HepG2 (cell line): ENCODE measurements at regions not wholly inside any gene's neighbourhood (a gene's known extent, or its start where the extent isn't known, plus 50 kb on each side); places are given as distances from the start of the nearest gene placed in this dataset.

Experiments used
- ATAC-seq: fragments of 200-7000 bp; cut with Tn5 transposase; 3 replicates; pipeline ENCODE4 v1.9.1; 2020; ENCODE audit warnings: mild to moderate bottlenecking, moderate library complexity
- BruUV-seq: library from RNA; stranded (reverse); fragments of 400-500 nt; replicated peaks from 2 replicates; lab custom pipeline; 2021; lab: Mats Ljungman, UMichigan
- CTCF ChIA-PET: fragments of 300-600 bp; formaldehyde crosslinking; extraction: SDS; loops from one replicate; lab custom pipeline; 2021; ENCODE audit warnings: low total read pairs, inconsistent platforms, low intra/inter-chr PET ratio; lab: Yijun Ruan, JAX
- POLR2A ChIA-PET: fragments of 350-600 bp; sonication (Branson Sonifier 250); formaldehyde crosslinking; loops from one replicate; lab custom pipeline; 2020; ENCODE audit warnings: antibody characterized with exemption, inconsistent platforms; lab: Yijun Ruan, JAX
- DNase-seq: peaks from one replicate; pipeline ENCODE4 v3.0.0-alpha.2; 2015; ENCODE audit warnings: low spot score
- FAIRE-seq: peaks from 3 replicates; lab custom pipeline; 2011; peaks lifted over from hg19 to GRCh38; lab: Jason Lieb, UNC
- H2AFZ ChIP-seq: one replicate; pipeline ENCODE4 v1.6.1; 2011; ENCODE audit warnings: low read length, inconsistent platforms
- H3K27ac ChIP-seq: fragments of 300-600 bp; 3 replicates; pipeline ENCODE4 v1.8.0; 2011; ENCODE audit warnings: mixed run types, mild to moderate bottlenecking, mixed read lengths, low read length, inconsistent platforms; ENCODE audit not compliant: insufficient read depth; ENCODE audit errors: extremely low read length
- H3K27me3 ChIP-seq, 2 experiments: fragments of 200-600 bp in 1 of 2; 2 replicates in 1 of 2; 3 replicates in 1 of 2; pipeline versions ENCODE4 v1.6.0 to v1.8.0; 2011; ENCODE audit warnings: low read length in 2 of 2, mild to moderate bottlenecking in 2 of 2, moderate library complexity in 2 of 2, inconsistent platforms in 1 of 2; ENCODE audit not compliant: insufficient read depth in 2 of 2, control insufficient read depth in 1 of 2
- H3K36me3 ChIP-seq, 2 experiments: fragments of 200-600 bp in 1 of 2; replicated peaks in 1 of 2; 2 replicates in 1 of 2; 3 replicates in 1 of 2; pipeline versions ENCODE4 v1.5.1 to v1.8.0; 2011; ENCODE audit warnings: low read length in 2 of 2, inconsistent platforms in 1 of 2; ENCODE audit not compliant: insufficient read depth in 2 of 2, control insufficient read depth in 1 of 2
- H3K4me1 ChIP-seq: 2 replicates; pipeline ENCODE4 v1.5.1; 2012; ENCODE audit warnings: low read length, inconsistent platforms; ENCODE audit not compliant: insufficient read depth
- H3K4me2 ChIP-seq: 2 replicates; pipeline ENCODE4 v1.6.0; 2011; ENCODE audit warnings: low read depth, low read length, inconsistent platforms
- H3K4me3 ChIP-seq, 3 experiments: fragments of 200-600 bp in 1 of 3; sonication (generic), shearing (Covaris generic) in 1 of 3; replicated peaks in 1 of 3; 2 replicates each; pipeline ENCODE4 v1.5.1; 2011 to 2016; ENCODE audit warnings: low read length in 3 of 3, inconsistent platforms in 2 of 3, low read depth in 2 of 3, mild to moderate bottlenecking in 2 of 3, control low read depth in 1 of 3, mixed read lengths in 1 of 3; ENCODE audit not compliant: insufficient read depth in 1 of 3
- H3K79me2 ChIP-seq: one replicate; pipeline ENCODE4 v1.6.1; 2011; ENCODE audit warnings: low read length, inconsistent platforms; ENCODE audit not compliant: insufficient read depth
- H3K9ac ChIP-seq: 2 replicates; pipeline ENCODE4 v1.6.0; 2011; ENCODE audit warnings: mild to moderate bottlenecking, low read depth, low read length, inconsistent platforms; ENCODE audit not compliant: insufficient read depth
- H3K9me3 ChIP-seq: 2 replicates; pipeline ENCODE4 v1.5.1; 2012; ENCODE audit warnings: mild to moderate bottlenecking, low read length
- H4K20me1 ChIP-seq: 2 replicates; pipeline ENCODE4 v1.6.0; 2011; ENCODE audit warnings: inconsistent platforms, mild to moderate bottlenecking, low read length, moderate library complexity; ENCODE audit not compliant: insufficient read depth
- KLF16 ChIP-seq, 2 experiments: sonication (generic) in 1 of 2; formaldehyde crosslinking in 1 of 2; IDR thresholded peaks; 2 replicates each; pipeline versions ENCODE4 v1.6.1 to v1.8.0; 2016 to 2023; ENCODE audit warnings: missing genetic modification reagents in 2 of 2, missing compliant biosample characterization in 1 of 2
- NFKB2 ChIP-seq: sonication (generic); formaldehyde crosslinking; IDR thresholded peaks from 2 replicates; pipeline ENCODE4 v1.4.0; 2020; ENCODE audit warnings: missing genetic modification reagents, borderline replicate concordance
- POGZ ChIP-seq: sonication (generic); formaldehyde crosslinking; IDR thresholded peaks from 2 replicates; pipeline ENCODE4 v1.4.0; 2020; ENCODE audit warnings: mild to moderate bottlenecking, missing genetic modification reagents
- SMC3 ChIP-seq: IDR thresholded peaks from 2 replicates; pipeline ENCODE4 v1.6.1; 2011; ENCODE audit warnings: low read length, improper control_type of control experiment
- TCF12 ChIP-seq, 2 experiments: fragments of 450-650 bp in 1 of 2; sonication (generic) in 1 of 2; formaldehyde crosslinking in 1 of 2; IDR thresholded peaks; 2 replicates each; pipeline versions ENCODE4 v1.6.1 to v1.8.0; 2017 to 2022; ENCODE audit warnings: antibody characterized with exemption in 1 of 2, mild to moderate bottlenecking in 1 of 2, missing genetic modification reagents in 1 of 2, moderate library complexity in 1 of 2
- TSC22D2 ChIP-seq: sonication (generic); formaldehyde crosslinking; IDR thresholded peaks from 2 replicates; pipeline ENCODE4 v1.5.1; 2020; ENCODE audit warnings: missing genetic modification reagents, mild to moderate bottlenecking, borderline replicate concordance
- YEATS2 ChIP-seq: sonication (generic); formaldehyde crosslinking; IDR thresholded peaks from 2 replicates; pipeline ENCODE4 v1.4.0; 2020; ENCODE audit warnings: missing genetic modification reagents, borderline replicate concordance
- ZNF296 ChIP-seq: sonication (generic); formaldehyde crosslinking; conservative IDR thresholded peaks from 2 replicates; pipeline ENCODE4 v1.5.0; 2020; ENCODE audit warnings: mild to moderate bottlenecking, missing genetic modification reagents
- WGBS: methylation state at CpG from one replicate; pipeline ENCODE4 v1.1.6; 2017; ENCODE audit warnings: low lambda C conversion rate; 5-methylcytosine and 5-hydroxymethylcytosine counted together
- in situ Hi-C: cut with HindIII; loops from 2 replicates; pipeline ENCODE4 v1.10.0; 2017; ENCODE audit warnings: low pct_unique_long_range_greater_than_20kb; ENCODE audit not compliant: extremely low pct_ligation_motif_present
- intact Hi-C: fragments of 100-400 bp; cut with micrococcal nuclease; formaldehyde crosslinking; loops from one replicate; pipeline ENCODE4 v1.10.0; 2022; ENCODE audit not compliant: unreplicated experiment
- TF ChIP-seq, protein P1 (sequence below): sonication (generic); formaldehyde crosslinking; IDR thresholded peaks from 2 replicates; pipeline ENCODE4 v1.5.1; 2020; ENCODE audit warnings: mild to moderate bottlenecking, missing genetic modification reagents

DNA sequence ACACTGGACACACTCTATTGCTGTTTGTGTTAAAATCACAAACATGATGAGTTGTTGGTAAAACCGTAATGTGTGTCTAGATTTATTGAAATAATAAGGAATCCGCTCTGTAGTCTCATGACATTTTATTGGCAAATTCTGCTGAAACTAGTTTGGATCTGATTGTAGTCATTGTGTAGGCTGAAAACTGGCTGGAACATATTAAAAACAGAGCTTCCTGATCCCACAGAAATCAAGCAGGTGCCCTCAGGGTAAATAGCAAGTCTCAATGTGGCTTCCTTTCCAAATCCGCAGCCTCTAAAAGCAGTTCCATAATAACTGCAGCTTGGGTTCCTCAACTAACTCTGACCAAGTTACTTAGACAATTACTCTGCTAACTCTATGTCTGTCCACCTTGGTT is 427.5 kb upstream of the KIF2A start:
- Histone ChIP-seq H3K36me3 (no peaks in the 10 kb centered on the region), H3K9me3 (no peaks in the 10 kb centered on the region), H3K27me3 (no peaks in the 10 kb centered on the region), H2AFZ (no peak overlapping the region), H3K79me2 (no peaks in the 10 kb centered on the region), H4K20me1 (0 out of 2 replicates have a peak, but pooled peaks cover 2% of the 10 kb centered on the region), H3K4me1 (no peaks in the 10 kb centered on the region), H3K4me2 (no peak overlapping the region), H3K9ac (no peak overlapping the region), H3K27ac (no peak overlapping the region), H3K4me3 (no peak overlapping the region)
- ATAC-seq = no peak
- WGBS = 31% methylated on average over 3 of the region's 3 CpGs
- intact Hi-C loops = no loop called here
- FAIRE-seq = no peak
- ChIA-PET POLR2A (no interaction called here), CTCF (no interaction called here)
- no peak for TF ChIP-seq TCF12 (IDR thresholded peaks at IDR 0.05)
- no peak for TF ChIP-seq TCF12 (CRISPR knock-in tag; IDR thresholded peaks at IDR 0.05)
- no peak for TF ChIP-seq NFKB2 (CRISPR knock-in tag)
- no peak for TF ChIP-seq SMC3
- TF ChIP-seq, protein P1, sequence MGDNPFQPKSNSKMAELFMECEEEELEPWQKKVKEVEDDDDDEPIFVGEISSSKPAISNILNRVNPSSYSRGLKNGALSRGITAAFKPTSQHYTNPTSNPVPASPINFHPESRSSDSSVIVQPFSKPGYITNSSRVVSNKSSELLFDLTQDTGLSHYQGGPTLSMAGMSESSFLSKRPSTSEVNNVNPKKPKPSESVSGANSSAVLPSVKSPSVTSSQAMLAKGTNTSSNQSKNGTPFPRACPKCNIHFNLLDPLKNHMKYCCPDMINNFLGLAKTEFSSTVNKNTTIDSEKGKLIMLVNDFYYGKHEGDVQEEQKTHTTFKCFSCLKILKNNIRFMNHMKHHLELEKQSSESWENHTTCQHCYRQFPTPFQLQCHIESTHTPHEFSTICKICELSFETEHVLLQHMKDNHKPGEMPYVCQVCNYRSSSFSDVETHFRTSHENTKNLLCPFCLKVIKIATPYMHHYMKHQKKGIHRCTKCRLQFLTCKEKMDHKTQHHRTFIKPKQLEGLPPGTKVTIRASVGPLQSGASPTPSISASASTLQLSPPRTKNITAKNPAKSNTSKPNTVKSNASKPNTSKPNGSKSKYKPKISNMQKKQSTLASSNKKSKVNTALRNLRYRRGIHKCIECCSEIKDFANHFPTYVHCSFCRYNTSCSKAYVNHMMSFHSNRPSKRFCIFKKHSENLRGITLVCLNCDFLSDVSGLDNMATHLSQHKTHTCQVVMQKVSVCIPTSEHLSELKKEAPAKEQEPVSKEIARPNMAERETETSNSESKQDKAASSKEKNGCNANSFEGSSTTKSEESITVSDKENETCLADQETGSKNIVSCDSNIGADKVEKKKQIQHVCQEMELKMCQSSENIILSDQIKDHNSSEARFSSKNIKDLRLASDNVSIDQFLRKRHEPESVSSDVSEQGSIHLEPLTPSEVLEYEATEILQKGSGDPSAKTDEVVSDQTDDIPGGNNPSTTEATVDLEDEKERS (CRISPR knock-in tag) = no peak
- no peak for TF ChIP-seq ZNF296 (CRISPR knock-in tag)
- TF ChIP-seq YEATS2 (CRISPR knock-in tag) = no peak
- TF ChIP-seq POGZ (CRISPR knock-in tag) = no peak
- TF ChIP-seq KLF16 (CRISPR knock-in tag; IDR thresholded peaks at IDR 0.05) = no peak
- TF ChIP-seq TSC22D2 = no peak
- BruUV-seq = no TSS peak
- in situ Hi-C loops = no loop called here
- DNase-seq = no peak
